GM04503 (cell line): ENCODE measurements at regions not wholly inside any gene's neighbourhood (a gene's known extent, or its start where the extent isn't known, plus 50 kb on each side); places are given as distances from the start of the nearest gene placed in this dataset.
"Not testable (repeated sequence)": the region's sequence is repeated elsewhere in the genome, so short reads cannot be mapped to it uniquely, and the experiment has no call there.

ENCODE experiments used
- DNase-seq: peaks from one replicate; pipeline ENCODE4 v3.0.0-alpha.2; 2012; ENCODE audit warnings: low read depth

DNA sequence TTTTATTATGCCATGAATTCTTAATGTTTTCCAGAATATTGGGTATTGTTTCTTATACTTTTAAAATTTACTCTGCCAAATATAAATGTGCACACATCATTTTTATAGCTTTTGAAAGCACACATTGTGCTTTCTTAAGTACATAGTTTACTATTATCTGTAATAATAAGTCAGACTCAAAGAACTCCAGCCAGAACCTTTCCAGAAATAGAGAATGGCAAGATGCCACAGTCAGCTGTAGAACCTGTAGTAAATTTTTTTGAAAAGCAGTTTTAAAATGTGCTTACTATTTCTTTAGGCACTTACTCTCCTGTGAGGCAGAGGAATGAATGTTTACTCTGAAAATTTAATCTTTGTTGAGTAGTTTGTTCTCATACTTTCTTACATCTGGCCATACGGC is 1287.1 kb downstream of the PCDH9 start:
- no peak for DNase-seq

DNA sequence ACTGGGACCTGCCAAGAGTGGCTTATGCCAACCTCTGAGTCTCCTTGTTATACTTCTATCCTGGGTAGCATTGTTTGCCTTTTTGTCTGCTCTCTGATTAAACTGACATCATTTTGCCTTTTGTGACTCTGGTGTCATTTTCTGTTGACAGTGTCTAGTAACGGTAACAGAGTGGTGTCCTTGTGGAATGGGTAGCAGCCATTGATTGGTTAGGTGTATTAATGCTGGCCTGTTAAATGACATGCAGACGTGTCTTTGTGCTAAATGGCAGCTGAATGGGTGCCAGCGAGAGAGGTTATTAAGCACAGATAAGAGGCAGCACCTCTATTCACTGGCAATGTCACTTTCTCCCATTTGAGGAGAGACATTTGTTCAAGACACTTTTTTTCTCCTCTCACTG is 1289.4 kb downstream of the PCDH9 start:
- no peak for DNase-seq

DNA sequence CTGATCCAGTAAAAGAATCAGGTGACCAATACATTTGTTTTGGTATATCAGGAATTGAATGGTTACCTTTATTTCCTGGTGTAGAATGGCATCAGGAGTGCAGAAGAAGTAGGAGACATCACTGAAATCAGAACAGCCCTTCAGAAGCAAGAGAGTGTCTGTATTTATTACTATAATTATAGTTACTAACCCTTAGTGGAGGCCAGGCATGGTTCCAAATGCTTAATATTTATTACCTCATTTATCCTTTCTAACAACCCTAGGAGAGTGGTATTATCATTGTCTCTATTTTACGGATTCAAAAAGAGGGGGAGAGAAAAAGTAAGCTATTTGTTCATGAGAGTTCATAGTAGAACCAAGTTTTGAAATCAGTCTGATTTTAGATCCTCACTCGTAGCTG is 1292.9 kb downstream of the PCDH9 start:
- DNase-seq = no peak

DNA sequence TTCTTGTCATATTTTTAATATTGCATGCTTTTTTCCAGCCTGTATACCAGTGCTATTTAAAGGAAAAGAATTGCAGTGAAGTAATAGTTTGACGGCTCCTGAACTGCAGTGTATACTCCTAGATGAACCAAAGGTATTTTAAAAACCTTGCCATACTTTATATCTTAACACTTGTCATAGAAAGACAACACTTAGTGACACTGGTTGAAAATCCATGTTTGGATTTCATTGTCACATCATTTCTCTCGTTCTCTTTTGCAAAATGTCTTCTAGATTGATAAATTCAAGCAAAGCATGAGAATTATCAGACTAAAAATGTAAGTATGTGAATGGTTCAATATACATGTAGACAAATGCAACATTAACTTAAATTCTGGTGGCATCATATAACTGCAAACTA is 1293.9 kb downstream of the PCDH9 start:
- no peak for DNase-seq

DNA sequence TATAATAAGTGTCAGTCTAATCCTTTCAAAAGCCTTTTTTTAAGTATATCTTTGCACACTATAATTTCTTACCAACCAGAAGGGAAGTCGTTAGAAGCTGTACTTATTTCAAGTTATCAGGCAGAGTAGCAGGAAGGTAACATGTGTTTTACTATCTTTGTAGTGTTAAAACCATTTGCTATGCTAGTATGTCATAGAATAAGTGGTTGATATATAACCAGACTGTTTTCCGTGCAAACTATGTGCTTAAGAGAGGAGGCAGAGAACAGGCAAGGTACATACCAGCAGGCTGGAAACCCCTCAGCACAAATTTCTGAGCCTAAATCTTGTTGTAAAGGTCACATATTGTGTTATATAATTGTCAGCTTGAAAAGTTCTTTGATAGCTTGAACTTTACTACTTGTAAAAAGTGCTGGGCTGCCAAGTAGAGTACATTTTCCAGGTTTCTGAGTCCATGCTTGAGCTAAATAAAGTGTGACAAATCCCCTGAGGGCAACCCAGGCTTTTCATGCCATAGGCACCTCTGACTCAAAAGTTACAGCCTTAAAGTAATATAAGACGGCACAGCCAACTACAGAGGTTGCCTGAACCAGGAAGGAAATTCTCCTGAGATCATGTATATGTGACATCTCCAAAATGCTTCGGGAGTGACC is 1297.4 kb downstream of the PCDH9 start:
- DNase-seq = no peak

DNA sequence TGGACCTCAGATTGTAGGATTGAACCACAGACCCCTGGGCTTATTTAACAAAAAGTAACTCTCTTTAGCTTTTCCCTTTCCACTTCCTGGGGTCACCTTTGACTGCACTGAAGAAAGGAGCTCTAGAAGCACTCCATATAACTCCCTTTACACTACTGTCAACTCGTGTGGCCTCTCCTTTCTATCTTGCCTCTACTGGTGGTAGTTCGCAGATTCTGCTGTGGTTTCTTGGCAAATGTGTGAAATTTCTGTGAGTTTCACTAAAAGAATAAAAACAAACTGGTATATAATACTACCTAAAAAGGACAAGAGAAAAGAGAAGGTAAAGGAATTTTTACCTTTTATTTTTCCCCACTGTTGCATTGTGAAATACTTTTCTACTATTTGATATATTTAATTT is 1298.1 kb downstream of the PCDH9 start:
- DNase-seq = no peak

DNA sequence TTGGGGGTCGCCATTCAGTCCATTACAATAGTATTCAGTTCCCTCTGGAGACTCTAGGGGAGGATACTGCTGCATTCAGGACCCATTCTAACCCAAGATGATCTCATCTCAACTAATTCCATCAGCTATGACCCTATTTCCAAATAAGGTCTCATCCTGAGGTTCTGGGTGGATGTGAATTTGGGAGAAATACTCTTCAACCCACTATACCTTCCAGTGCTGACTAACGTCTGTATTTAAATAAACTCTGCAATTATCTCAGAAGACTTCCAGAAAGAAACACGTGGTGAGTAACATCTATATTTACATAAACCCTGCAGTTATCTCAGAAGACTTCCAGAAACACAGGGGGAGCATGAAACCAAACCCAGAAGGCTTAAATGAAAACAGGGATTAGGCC is 1300.7 kb downstream of the PCDH9 start:
- DNase-seq = no peak

DNA sequence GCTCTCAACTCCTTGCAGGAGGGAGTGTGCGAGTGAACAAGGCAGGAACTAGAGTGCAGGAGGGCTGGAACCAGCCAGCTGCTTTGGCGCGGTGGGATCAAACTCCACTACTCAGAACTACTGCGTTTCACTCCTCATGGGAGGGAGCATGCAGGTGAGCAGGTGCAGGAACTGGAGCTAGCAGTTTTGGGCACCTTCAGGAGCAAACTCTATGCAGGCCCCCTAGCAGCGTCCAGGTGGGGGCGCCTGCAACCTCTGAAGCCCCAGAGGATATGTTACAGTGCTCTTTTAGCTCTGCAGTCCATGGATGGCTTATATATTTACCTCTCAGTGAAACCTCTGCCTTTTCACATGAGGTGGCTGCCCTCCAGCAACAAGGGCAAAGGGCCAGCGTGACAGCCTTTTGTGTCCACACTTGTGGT is 1303.4 kb downstream of the PCDH9 start:
- no peak for DNase-seq

DNA sequence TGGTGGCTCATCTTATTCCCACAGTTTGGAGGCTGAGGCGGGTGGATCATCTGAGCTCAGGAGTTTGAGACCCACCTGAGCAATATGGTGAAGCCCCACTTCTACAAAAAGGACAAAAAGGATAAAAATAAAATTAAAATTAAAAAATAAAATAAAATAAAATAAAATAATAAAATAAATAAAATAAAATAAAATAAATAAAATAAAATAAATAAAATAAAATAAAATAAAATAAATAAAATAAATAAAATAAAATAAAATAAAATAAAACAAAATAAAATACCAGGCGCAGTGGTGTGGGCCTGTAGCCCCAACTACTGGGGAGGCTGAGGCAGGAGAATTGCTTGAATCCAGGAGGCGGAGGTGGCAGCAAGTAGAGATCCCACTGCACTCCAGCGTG is 1307.3 kb downstream of the PCDH9 start:
- not testable (repeated sequence) for DNase-seq

DNA sequence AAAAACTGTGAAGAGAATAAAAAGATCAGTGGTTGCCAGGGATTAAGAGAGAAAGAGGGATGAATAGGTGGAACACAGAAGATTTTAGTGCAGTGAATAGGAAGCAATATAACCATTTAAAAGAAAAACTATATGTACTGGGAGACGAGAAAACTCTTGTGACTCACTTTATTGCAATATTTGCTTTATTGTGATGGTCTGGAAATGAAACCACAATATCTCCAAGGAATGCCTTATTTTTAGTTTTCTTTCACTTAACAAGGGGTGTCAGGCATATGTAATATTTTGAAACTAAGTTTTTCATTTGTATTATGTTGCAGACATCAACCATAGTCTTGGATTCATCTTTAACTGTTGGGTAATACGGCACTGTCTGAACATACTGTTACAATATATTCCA is 1308.2 kb downstream of the PCDH9 start:
- DNase-seq = no peak

DNA sequence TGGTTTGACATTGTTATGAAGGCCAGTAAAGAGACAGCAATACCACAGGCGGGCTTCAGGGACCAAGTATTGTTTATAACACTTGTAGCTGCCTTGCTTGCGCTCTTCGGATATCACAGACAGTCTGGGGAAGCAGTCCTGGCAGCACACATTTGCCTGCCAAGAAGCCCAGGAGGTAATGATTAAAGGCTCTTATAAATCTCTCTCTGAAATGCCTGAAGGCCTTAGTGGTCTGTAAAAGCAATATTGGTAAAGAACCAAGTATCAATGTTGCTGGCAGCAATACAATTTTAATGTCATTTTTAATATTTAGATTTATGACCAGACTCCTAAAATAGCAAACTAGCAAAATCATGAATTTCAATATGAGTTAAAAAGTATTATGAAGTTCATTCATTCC is 1312.4 kb downstream of the PCDH9 start:
- no peak for DNase-seq

DNA sequence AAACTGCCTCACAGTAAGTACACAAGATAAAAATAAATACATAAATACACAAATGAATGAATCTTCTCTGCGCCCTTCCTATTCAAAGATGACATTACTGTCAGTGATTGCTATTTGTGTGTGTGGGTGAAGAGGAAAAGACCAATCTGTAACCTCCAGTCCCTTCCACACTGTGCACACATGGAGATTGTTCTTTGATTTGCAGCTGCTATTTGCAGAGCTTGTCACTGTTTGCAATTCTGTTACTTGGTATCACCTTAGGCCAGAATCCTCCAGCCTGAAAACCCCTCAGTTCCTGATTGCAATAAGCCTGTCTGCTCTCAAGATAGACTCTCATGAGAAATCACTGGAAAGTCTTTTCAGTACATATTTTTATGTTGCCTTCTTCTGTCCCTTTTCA is 1314.9 kb downstream of the PCDH9 start:
- DNase-seq = no peak

DNA sequence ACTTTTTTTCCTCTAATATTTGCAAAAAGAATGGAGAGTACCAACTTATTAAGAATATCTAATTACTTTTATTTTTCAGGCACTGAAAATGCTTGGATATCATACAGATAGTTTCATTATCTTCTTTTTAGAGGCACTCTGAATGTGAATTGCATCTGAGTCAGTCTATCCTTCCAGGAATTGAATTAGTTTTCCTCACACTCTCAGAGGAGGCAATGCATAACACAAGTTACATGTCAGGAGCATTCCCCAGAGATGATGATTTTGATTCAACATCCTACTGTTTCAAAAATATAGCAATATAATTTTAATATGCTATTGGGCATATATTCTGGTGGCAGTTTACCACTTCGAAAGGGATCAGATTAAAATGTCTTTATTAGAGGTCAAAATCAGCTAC is 1315.4 kb downstream of the PCDH9 start:
- no peak for DNase-seq

DNA sequence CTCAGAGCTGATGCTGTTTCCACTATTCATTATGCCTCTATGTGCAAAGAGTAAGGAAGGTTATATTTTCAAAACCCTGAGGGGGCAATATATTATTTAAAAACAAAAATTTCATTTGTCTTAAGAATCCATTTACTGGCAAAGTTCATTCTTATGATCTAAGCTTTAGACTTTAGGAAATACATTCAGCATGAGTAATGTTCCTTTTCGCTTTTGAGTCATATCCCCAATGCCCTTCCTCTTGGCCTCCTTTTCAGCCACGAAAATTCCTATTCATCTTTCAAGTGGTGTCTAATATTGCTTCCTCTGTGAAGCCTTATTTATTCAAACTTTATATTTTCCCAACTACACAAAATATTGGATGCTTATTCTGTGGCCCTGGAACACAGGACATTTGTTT is 1317.0 kb downstream of the PCDH9 start:
- DNase-seq = peak; percentile 50

DNA sequence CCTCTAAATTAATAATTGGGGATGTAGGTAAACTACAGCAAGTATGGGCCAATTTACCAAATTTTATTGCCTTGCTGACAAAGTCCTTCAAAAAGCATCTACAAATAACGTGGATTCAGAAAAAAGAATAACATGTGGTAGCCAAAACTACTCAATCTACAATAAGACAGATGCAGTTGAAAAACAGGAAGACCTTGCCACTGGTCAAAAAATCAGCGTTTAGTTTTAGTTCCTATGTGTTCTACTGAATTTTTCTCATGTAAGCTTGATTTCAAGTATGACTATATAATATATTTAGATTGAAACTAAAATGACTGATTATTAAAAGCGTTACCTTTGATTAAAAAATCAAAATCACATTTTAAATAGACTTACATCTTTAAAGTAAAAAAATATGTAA is 1317.6 kb downstream of the PCDH9 start:
- no peak for DNase-seq

DNA sequence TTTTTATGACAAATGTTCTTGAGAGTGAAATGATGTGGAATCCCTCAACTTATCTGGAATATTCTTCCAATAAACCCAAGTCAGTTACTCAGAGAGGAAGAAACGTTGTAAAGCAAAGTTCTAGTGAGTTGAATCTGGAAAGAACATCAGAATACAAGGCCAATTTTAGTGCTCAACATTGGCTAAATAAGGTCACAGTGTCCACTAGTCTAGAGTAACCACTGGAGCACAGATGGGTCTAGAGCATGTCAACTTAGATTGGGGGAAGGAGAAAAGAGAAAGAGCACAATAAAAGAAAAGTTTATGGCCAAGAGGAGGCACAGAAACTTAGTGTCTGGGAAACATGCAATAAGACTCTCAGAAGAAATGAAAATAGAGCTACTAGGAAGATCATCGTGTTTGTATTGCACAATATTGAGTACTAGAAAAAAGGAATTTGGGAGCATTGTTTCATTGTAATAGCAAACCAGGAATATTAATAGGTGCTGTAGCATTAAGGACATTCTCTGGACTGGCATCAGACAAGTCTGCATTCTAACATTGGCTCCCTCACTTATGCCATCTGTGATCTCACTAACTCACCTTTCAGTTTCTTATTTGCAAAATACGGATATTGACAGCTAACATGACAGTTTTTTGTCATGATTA is 1318.5 kb downstream of the PCDH9 start:
- no peak for DNase-seq

DNA sequence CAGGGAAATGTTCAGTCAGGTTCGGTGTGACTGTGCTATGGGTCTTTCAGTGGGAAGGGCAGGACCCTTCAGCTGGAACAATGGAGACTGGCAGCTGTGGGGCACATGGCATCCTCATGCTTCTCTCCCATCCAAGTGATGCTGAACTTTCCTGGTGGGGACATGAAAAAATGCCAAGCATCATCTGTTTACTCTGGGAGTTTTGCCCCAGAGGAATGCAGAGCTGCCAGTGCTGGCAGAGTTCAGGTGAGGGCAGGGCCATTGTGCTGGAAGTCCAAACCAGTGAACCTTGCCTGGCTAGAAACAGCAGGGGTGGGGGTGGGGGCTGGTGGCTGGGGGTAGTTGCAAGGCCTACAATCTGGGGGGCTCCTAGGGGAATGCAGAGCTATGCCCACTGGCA is 1320.6 kb downstream of the PCDH9 start:
- DNase-seq = no peak

DNA sequence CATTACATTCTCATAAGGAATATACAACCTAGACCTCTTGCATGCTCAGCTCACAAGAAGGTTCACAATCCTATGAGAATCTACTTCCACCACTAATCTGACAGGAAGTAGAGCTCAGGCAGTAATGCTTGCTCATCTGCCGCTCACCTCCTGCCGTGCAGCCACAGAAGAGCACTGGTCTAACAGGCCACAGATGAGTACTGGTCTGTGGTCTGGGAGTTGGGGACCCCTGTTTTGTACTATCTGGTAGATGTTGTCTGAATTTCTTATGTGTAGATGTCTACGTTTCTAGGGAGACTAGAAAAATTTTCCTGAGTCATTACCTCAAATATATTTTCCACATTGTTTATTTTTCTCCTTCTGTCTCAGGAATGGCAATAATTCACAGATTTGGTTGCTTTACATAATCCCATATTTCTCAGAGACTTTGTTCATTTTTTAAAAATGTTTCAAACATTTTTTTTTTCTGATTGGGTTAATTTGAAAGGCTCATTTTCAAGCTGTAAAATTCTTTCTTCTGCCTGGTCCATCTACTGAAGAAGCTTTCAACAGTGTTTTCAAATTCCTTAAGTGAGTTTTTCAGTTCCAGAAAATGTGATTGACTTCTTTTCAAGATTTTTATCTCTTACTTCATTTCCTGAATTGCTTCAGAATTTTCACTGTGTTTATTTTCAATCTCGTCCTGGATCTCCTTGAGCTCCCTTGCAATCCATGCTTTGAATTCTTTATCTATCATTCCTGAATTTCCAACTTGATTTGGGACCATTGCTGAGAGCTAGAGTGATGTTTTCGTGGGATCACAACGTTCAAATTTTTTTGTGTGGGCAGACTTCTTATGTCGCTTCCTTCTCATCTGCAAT is 1322.2 kb downstream of the PCDH9 start:
- no peak for DNase-seq

DNA sequence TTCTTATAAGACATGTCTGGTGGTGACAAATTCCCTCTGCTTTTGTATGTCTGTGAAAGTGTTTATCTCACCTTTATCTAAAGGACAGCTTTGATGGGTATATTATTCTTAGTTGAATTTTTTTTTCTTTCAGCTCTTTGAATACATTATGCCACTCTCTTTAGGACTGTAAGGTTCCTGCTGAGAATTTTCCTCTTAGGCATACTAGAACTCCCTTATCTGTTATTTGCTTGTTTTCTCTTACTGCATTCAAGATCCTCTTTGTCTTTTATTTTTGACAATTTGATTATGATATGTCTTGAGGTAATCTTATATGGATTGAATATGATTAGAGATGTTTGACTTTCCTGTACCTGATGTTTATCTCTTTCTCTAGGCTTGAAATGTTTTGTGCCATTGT is 1328.4 kb downstream of the PCDH9 start:
- no peak for DNase-seq

DNA sequence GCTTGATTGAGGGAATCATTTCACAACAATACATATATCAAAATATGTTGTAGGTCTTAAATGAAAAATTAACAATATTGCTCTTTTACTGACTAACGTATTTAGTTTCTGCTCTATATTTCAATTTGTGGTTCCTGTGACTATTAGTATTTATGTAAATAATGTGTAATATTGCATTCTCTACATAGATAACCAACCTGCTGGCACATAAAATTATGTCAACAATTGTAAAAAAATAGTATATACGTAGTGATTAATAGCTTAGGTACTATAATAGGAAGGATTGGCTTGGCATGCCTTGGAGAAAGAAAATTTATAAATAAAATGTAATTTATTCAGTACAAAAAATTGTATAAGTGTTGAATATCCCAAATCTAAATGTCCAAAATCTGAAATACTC is 1336.1 kb downstream of the PCDH9 start:
- DNase-seq = no peak

DNA sequence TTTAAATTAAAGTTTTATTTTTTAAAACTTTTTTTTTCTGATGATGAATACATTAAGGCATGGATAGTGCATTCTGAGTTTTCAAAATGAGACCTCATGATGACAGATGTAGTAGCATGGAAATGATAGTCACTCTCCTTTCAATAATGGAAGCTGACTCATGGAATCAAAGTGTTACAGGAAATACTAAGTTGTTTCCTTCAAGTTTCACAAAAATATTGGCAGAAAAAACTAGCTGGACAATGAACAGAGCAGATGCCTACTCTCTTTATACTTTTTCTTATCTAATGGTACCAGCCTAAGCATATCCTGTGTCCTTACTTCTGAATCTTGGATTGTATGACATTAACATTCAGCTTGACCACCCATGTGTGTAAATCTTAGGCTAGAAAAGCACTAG is 1337.3 kb downstream of the PCDH9 start:
- DNase-seq = no peak

DNA sequence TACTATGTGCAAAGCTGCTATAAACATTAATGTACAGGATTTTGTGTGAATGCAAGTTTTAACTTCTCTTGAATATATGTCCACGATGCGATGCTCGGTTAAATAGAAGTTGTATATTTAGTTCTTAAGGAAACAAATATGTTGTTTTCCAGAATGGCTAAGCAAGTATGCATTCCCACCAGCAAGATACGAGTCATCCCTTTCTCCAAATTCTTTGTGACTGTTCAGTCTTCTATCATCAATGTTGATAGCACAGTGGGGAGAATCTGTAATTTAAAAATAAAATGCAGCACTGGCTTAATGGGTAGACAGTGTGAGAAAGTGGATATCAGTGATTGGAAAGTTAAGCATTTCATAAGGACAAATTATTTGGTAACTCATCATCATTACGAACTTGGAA is 1340.8 kb downstream of the PCDH9 start:
- no peak for DNase-seq

DNA sequence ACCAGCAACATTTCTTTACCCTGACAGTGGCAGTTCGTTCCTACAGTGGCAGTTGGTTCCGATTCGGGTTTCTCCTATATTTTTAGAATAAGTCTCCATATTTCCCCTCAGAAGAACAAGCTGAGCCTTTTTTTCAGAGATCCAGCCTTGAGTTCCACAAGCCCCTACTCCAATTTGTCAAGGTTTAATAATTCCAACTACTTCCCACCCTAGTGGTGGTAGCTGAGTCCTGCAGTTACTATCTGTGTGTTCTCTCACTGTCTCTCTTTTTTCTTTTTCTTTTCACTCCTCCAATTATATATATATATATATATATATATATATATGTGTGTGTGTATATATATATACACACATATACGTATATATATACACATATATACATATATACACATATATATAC is 1347.3 kb downstream of the PCDH9 start:
- DNase-seq = no peak
